SK-N-DZ (cell line): ENCODE measurements at regions not wholly inside any gene's neighbourhood (a gene's known extent, or its start where the extent isn't known, plus 50 kb on each side); places are given as distances from the start of the nearest gene placed in this dataset.
A peak's percentile ranks its signal among the peaks of the same experiment; 100 is the strongest.

Experiments
- DNase-seq: peaks from one replicate; pipeline ENCODE4 v3.0.0-alpha.2; 2015; ENCODE audit warnings: low spot score

DNA sequence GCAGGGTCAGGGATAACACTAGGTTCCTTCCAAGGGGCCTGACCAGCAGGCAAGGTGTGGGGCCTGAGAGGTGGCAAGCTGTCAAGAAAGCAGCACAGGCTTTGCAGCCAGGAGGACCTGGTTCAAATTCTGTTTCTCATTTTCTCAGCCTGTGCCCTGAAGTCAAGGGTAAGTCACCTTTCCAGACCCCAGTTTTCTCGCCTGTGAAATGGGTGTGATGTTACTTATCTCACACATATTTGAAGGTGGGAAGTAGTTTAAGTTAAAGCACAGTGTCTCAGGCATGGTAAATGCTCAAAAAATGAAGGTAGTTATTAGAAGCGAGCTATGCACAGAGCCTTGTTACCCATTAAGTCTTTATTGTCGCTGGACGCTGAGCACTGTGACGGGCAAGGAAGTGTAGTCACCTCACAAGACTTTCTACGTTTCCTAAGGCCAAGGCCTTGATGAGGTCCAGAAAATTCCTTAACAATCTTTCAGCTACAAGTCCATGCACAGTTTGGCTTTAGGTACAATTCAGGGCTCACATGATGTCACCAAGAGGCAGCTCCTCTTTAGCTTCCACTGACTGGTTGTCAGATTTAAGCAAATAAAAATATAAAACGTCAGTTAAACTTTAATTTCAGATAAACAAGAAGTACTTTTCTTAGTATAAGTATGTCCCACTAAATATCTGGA, 522.6 kb upstream of the PROK2 start:
- DNase-seq: no peak

DNA sequence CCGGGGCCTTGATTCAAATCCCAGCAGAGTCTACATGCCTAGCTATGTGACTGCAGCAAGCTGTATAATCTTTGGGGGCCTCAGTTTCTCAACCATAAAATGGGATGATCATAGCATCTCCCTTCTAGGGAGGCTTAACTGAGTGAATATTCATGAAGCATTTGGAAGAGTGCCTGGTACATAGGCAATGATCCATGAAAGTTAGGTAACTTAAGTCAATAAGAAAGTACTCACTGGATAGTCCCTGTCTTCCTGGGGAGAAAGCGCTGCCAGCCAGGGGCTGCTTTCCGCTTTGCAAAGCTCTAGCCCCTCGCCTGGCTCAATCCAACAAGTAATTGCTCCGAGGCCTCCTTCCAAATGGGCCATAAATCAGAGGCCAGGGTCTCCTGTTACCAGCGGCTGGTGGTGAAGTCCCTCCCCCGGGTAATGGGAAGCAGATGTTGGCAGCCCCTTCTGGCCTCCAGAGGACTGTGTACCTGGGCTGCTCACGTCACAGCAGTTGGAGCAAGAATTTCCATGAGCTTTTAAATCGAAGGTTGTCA, 521.9 kb upstream of the PROK2 start:
- DNase-seq: peak; percentile 93

DNA sequence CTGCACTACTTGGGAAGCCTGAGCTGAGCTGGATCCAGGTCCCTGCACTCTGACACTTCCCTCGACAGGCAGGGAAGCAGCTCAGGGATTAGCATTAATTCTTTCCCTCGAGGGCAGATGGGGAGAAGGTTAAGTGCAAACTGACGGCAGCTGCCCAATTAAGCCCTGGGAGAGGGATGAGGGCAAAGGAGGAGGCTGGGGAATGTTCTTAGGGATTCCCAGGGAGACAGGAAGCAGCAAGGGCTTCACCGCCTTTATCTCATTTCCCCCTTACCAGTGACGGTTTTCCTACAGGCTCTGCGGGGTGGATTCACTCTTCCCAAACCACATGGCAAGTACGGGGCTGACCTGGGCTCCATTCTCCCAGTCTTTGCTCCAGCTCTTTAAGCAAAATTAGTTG, 519.0 kb upstream of the PROK2 start:
- DNase-seq: peak; percentile 65

DNA sequence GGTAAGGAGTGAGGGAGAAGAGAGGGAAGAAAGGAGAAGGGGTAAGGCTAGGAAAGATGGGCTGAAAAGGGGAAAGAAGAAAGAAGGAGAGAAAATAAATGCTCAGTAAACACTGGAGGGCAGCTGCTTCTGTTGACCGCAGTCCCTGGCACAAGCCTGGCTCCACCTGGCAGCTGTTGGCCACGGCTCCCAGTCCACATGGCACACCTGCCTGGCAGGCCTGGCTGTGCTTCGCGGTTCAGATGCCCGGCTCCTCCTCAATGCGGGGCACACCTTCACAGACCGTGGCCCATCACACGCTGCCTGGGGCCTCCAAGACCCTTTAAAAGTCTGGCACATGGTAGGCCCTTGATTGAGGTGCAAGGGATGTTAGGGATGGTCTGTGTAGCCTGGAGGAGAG, 516.8 kb upstream of the PROK2 start:
- DNase-seq: no peak

DNA sequence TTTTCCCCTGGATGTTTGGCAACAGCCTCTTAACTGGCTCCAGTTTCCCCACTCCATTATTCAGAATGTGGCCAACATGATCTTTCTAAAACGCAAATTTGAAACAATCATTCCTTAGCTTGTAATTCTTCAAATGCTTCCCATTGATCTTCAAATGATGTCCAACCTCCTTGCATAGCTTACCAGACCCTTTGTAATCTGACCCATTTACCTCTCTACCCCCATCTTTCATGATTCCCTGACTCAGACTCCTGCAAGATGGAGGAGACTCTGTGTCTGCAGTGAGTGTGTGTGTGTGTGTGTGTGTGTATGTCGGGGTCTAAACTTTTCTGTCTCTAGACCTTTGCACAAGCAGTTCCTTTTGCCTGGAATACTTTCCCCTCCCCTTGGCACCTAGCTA, 515.7 kb upstream of the PROK2 start:
- DNase-seq: no peak

DNA sequence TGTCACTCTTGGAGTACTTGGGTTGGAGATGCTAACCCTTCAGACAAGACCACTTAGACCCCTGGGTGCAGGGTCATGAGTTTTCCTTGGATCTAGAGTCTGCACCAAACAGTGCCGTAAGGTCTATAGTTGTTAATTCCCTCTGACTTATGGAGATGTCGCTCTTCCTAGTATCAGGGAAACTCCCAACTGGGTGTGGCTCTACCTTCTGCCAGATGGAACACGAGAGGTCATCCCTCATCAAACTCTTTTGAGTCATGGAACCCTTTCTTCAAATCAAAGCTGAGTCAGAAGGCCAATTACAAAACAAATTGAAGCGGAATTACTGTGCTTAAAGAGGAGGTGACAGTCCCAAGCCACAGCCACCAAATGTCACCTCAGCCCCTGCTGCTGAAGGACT, 514.9 kb upstream of the PROK2 start:
- no peak for DNase-seq

DNA sequence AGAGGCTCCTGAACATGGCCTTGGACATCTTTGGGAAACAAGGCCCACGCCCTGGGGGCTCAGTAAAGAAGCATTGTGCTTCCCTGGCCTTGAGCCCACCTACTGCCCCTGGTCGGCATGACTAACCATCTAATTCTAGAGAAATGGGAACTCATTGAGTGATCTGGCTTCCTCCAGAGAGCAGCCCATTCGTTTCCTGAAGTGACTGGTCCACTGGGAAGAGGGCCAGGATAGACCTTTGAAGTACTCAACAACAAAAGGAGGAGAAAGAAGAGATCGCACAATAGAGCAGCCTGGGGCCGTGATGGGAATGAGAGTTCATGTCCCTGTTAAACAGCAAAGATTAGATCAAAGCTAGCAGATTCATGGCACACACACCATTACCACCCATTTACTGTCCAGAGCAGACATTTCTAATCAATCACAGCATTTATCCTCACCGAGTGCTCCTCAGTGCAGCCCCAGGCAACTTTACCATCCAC, 514.4 kb upstream of the PROK2 start:
- DNase-seq: peak; percentile 49

DNA sequence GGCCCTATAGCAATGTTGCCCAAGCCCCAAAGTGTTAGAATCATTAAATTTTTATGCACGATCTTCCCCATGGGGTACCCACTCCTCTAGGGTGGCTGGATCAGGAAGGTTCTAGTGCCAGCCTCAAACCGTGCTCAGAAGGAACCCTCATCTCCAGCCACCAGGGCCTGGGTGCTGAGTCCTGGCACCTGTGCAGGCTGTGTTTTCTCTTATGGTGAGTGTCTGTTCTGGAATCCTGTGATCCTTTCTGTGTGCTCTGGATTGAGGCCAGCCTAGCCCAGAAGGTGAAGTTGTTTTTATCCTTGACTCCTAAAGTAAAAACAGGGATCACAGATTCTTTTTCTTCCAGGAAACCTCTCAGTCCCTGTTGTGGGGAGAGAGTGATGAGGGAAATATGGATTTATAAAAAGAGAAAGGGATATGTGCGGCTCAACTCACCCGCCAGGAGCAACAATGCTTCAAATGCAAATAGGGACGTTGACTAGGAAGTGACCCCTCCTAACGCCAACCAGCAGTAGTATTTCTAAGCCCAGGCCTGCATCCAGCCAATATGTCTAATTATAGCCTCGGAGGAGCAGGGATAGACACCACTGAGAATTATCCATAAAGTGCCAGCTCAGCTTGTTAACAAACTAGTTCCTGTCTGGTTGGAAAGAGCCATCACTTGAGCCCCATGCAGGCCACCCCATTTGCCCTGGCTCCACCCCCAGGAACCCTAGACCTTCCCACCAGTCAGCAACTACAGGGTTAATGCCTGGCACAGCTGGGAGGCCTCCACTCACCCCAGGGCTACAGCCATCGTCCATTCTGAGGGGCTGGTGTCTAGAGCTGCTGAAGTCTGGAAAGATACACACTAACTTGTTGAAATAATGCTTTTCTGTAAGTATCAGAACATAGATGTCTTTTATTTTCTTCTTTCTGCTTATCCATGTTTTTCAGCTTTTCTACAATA, 513.5 kb upstream of the PROK2 start:
- DNase-seq: no peak

DNA sequence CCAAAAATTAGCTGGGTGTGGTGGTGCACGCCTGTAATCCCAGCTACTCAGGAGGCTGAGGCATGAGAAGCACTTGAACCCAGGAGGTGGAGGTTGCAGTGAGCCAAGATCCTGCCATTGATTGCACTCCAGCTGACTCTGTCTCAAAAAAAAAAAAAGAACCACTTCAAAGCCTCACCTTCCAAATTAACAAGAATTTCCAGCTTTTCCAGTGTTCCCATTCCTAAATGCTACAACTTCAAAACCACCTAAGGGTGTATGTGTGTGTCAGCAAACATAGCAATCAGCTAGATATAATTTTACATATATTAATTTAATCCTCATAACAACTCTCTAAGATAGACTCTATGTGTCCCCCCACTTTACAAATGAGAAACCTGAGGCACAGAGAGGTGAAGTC, 512.5 kb upstream of the PROK2 start:
- DNase-seq: no peak

DNA sequence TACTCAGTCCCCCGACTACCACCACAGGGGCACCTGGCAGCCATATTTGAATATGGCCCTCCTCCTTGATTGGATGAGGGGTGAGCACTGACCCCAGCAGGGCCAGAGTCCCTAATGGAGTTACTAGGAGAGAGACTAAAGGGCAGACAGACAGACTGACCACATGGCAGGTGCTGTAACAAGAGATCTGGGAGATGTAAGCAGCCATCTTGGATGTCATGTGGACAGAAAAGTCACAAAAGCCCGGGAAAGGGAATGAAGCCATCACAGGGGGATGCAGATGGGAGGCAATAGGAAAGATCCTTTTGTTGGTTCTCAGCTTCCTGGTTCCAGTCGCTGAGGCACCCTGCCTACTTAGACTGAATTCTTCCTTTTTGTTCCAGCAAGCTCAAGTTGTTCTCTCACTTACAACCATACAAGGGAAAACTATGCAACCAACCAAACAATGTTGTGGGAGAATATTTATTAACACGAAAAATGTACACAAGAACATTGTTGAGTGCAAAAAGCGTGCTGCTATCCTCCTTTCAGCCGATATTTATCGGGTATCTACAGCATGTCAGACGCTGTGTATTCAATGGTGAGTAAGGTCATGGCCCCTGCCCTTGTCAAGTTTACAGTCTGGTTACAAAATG, 511.6 kb upstream of the PROK2 start:
- no peak for DNase-seq

DNA sequence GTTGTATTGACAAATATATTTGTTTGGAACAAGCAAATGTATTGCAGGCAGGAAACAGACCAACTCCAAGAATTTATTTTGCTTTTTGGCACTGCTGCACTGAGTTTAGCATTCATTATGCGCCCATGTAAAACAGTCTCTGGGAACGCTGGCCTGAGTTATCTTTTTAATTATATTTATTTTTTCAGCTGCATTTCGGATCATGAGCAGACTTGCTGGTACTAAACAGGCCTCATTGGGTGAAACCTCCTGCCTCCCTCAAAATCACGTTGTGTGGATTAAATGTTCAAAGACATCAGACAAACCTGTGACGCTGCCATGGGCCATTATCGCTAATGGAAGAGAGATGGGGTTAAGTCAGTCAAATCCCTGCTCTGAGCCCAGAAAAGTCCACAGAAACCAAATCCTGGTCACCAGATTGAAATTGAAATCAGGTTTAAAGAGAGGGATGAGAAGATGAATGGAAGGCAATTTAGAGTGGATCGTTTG, 511.1 kb upstream of the PROK2 start:
- DNase-seq: no peak

DNA sequence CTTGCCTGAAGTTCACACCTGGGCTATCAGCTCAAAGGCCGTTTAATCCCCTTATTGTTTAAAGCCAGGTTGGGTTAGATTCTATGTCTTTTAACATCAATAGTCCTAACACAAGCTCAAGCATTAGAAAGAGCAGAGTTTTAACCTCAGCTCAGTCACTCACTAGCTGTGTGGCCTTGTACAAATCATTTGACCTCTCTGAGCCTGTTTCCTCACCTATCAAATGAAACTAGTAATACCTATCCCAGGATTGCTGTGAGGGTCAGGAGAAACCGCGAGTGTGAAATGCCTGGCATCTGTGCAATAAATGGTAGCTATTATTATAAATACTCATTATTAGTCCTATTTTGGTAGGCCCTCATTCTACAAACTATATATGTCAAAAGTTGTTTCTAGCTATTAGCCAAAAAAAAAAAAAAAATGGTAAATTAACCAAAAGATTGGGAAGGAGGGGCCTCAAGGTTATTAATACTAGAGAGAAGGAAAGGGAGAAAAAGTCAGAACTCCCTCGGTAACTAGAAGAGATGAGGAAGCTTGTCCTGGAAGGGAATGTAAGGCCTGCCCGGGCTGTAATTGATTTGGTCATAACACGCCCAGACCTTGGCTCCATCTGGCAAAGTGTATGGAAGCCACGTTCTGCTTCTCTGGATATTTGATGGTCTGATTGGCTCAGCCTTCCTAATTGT, 510.5 kb upstream of the PROK2 start:
- DNase-seq: no peak

DNA sequence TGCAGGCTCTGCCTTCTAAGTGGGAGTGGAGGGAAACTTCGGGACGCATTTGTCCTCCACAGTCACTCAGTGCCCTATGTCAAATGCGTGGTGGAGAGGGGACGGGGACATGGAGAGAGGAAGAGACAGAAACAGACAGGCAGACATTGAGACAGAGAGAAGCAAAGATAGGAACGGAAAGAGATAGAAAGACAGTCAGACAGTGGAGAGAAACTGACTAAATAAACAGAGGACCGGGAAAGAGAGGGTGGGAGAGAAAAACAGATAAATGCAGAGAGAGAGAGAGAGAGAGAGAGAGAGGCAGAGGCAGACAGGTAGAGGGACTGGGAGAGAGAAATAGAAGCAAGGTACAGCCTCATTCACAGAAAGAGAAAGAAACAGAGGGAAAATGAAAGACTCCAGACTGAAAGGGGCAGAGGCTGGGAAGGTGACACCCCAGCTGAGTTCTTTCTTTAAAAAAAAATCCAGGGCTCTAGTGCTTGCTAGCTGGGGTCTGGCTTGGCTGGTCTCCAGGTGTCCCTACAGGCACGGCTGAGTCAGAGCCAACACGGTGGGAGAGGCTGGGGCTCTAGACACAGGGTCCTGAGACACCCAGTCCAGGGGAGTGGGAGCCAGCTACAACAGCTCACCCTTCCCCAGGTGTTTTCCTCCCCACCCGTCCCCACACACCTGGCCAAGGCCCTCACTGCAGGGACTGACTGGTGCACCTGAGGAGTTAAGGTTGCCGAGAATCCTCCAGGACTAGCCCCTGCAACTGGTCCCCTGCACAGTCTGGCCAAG, 506.1 kb upstream of the PROK2 start:
- no peak for DNase-seq

DNA sequence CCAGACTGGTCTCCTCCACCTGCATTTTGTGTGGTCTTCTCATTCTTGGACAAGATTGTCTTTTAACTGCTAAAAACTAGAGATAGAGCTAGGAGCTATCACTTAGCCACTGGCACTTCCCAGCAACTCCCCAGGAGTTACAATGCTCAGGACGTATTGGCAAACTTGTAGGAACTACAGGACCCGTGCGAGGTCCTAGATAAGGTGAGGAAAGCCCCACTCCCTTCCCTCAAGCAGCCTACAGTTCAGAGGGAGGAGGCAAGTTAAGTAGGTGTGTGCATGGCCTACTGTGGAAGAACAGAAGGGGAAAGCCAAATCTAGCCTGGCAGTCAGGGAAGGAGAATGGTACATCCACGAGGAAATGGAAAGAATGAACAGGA, 504.7 kb upstream of the PROK2 start:
- DNase-seq: no peak

DNA sequence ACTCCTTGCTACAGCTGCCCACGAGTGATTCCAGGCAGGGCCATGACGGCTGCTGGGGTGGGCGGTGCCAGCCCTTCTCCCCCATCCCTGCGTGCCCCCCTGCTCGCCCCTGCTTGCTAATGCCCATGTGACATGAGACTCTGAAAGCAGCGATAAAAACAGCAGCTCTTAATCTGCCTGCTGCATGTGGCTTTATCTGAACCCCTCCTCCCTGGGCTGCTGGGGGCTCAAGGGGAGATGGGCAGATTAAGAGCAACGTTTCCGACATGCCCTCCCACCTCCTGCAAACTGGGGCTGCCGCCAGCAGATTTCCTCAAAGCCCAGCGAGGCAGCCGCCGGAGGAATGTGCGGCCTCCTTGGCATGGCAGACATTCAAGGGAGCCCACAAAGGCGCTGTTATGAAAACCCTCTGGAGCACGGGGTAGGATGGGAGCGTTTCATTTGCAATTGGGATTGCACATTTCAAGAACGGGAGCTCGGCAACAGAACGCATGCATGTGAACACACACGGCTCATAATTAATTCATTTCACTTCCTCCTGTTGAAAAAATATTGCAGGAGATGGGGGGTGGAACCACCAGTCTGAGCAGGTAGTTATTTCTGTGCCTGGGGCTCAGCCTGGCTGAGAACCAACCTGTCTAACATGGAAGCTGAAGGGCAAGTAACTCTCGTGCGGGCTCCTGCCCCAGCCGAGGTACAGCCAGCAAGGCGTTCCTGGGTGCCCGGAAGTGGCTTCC, 504.2 kb upstream of the PROK2 start:
- peak; percentile 51 for DNase-seq

DNA sequence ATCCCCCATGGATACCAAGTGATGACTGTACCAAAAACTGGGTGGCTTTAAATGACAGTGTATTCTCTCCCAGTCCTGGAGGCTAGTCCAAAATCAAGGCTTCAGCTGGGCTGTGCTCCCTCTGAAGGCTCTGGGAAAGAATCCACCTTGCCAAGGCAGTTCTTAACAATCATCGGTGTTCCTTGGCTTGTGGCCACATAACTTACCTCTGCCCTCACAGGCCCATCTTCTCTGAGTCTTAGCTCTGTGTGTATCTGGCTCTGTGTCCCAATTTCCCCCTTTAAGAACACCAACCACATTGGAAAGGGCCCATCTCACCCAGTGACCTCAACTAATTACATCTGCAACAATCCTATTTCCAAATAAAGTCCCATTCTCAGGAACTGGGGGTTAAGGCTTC, 503.0 kb upstream of the PROK2 start:
- no peak for DNase-seq

DNA sequence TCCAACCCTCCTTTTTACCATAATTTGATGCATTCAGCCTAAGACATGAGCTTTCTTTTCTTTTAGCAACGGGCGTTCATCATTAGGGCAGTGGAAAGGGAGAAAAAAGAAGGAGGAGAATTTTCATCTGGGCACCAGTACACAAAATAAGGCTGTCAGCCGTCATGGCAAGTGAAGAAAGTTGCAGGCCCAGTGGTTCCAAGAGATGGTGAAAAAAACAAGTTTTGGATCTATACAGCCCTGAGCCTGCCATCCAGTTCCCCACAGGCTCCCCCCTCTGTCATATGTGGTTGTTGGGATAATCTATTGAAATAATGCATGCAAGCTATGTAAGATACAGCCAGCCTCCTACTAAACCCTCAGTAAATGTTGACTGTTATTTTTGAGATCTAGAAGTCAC, 500.6 kb upstream of the PROK2 start:
- DNase-seq: no peak

DNA sequence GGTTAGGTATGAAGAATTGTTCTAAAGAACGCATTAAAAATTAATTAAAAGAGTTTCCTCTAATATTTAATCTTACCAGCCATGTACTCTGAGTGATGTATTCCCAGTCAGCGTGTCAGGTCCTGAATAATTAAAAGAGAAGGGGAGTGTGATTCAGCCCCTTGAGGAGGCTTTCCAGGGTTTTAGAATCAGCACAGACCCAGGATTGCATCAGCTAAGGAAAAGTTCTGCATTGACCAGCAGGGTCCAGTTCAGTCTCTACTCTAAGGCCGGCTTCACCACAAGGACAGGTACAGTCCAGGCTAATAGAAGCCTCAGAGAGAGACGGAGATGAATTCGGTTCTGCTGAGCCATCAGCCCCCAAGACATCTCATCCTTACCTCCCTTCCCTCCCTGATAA, 499.5 kb upstream of the PROK2 start:
- DNase-seq: no peak

DNA sequence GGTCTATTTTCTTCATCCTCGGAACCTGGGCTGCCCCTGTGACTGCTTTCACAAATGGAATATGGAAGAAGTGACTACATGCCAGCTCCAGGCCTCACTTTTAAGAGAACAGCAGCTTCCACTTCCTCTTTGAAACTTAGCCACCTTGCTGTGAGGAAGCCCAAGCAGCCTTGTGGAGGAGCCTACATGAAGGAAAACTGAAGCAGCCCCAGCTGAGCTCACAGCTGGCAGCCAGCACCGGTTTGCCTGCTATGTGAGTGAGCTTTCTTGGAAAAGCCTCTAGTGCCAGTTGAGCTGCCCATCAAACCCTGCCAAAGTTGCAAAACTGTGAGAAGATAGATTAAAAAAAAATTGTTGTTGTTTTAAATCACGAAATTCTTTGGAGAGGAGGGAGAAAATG, 498.0 kb upstream of the PROK2 start:
- DNase-seq: no peak

DNA sequence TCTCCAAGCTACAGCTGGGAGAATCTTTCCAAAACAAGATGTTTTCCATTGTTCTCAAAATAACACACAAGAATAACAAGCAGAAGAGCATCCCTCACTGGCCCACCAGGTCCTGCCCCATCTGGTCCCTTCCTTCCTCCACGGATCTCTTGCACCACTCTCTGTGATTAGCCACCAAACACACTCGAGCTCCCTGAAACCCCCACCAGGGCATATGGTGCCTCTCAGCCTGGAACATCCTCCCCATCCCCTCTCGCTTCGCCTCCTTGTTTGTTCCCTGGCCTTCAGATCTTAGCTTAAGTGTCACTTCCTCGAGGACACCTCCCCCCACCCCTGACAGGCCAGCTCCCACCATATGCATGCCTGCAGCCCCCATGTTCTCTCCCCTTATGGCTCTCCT, 496.6 kb upstream of the PROK2 start:
- DNase-seq: no peak
